GM23248 (cell line): ENCODE measurements at regions not wholly inside any gene's neighbourhood (a gene's known extent, or its start where the extent isn't known, plus 50 kb on each side); places are given as distances from the start of the nearest gene placed in this dataset.

Experiments
- EZH2 ChIP-seq: fragments of 200-600 bp; sonication (generic); IDR thresholded peaks from 2 replicates; pipeline ENCODE4 v1.6.1; 2018; ENCODE audit warnings: antibody characterized with exemption, mild to moderate bottlenecking; ENCODE audit not compliant: insufficient read depth, poor library complexity, severe bottlenecking
- EZH2phosphoT487 ChIP-seq: fragments of 200-600 bp; sonication (generic); IDR thresholded peaks from 2 replicates; pipeline ENCODE4 v1.6.1; 2018; ENCODE audit warnings: antibody characterized with exemption, moderate library complexity, mild to moderate bottlenecking, low read depth; ENCODE audit not compliant: insufficient read depth

GRCh38 chr20:57829805-57830514 is 120.1 kb upstream of the PMEPA1 start:
- TF ChIP-seq EZH2: no peak
- no peak for TF ChIP-seq EZH2phosphoT487
